ENCODE measurements at regions not wholly inside any gene's neighbourhood (a gene's known extent, or its start where the extent isn't known, plus 50 kb on each side); places are given as distances from the start of the nearest gene placed in this dataset.

DNA sequence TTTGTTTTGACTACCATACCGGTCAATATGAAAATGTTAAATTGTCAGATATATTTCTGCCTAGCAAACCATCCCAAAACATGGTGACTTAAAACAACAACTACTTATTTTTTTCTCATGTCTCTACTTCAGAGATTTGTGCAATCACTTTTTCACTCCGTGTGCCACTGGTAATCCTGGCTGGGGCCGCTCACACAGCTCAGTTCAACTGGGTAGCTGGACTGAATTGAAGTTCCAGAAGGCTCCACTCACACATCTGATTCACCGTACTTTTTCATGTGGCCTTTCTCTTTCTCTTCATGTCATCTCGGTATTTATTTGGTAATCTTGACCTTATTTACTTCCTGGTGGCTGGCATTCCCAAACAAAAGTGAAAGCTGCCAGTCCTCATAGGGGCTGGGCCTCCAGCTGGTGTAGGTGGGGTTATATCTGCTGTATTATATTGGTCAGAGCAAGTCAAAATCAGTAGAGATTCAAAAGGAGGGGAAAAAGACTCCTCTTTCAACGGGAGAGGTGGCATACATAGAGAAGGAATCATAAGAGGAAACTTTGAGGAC, 513.9 kb upstream of the NXPH2 start:
- no peak overlapping the region for H3K27ac ChIP-seq (ENCODE audit: low read depth in 1 of 2, low read length in 1 of 2)
- DNase-seq (ENCODE audit: low read depth in 6 of 9, low spot score in 9 of 9), result no peak
- H3K36me3 ChIP-seq (ENCODE audit: control insufficient read depth in 2 of 2, insufficient read depth in 2 of 2, low read length in 1 of 2), result no peaks in the 10 kb centered on the region
- WGBS, result 88% methylated on average over 6 of the region's 6 CpGs
- no peaks in the 10 kb centered on the region for H3K4me1 ChIP-seq (ENCODE audit: control insufficient read depth in 2 of 2, insufficient read depth in 2 of 2, low read length in 2 of 2)
- no peaks in the 10 kb centered on the region for H3K27me3 ChIP-seq (ENCODE audit: control insufficient read depth in 2 of 2, insufficient read depth in 1 of 2, low read length in 1 of 2)
- no peak overlapping the region for H3K4me3 ChIP-seq (ENCODE audit: low read length in 2 of 2)
- H3K9me3 ChIP-seq (ENCODE audit: control insufficient read depth in 2 of 2, insufficient read depth in 1 of 2, low read length in 1 of 2), result no peaks in the 10 kb centered on the region

DNA sequence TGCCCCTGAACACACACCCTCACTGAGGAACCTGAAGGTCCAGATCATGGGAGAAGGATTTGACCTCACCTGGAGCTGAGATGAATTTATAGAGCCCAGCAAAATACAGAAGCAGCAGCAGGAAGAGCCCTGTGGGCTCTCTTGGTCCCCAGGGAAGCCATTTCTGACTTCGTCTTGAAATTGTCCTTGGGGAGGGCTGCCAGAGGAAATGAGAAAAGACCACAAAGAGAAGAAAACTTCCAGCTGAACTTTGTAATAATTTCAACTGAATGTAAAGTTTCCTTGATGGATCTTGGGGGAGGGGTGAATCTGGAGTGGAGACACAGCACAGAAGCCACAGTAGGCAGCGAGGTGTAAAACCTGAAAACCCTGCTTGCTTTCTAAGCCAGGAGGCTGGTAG, 500.9 kb upstream of the NXPH2 start:
- no peak overlapping the region for H3K27ac ChIP-seq (ENCODE audit: low read depth in 1 of 2, low read length in 1 of 2)
- H3K4me3 ChIP-seq (ENCODE audit: low read length in 2 of 2), result no peak overlapping the region
- no peaks in the 10 kb centered on the region for H3K4me1 ChIP-seq (ENCODE audit: control insufficient read depth in 2 of 2, insufficient read depth in 2 of 2, low read length in 2 of 2)
- 62% methylated on average over 2 of the region's 2 CpGs for WGBS
- H3K9me3 ChIP-seq (ENCODE audit: control insufficient read depth in 2 of 2, insufficient read depth in 1 of 2, low read length in 1 of 2), result no peaks in the 10 kb centered on the region
- no peak for DNase-seq (ENCODE audit: low read depth in 6 of 9, low spot score in 9 of 9)
- H3K27me3 ChIP-seq (ENCODE audit: control insufficient read depth in 2 of 2, insufficient read depth in 1 of 2, low read length in 1 of 2), result no peaks in the 10 kb centered on the region
- H3K36me3 ChIP-seq (ENCODE audit: control insufficient read depth in 2 of 2, insufficient read depth in 2 of 2, low read length in 1 of 2), result no peaks in the 10 kb centered on the region

DNA sequence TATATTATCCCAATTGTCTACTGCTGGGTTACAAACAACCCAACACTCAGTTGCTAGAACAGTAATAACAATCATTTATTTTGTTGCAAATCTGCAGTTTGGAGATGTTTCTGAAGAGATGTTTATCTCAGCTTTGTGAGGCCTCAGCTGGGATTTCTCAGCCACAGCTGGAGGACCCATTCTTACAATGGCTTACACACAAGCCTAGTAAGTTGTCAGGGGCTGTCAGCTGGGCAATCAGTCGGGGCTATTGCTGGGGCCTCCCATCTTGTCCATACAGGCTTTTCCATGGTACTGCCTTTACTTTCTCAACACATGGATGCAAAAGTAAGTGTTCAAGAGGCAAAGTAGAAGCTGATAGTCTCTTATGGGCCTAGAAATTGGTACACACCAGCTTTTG, 491.7 kb upstream of the NXPH2 start:
- H3K9me3 ChIP-seq (ENCODE audit: control insufficient read depth in 2 of 2, insufficient read depth in 1 of 2, low read length in 1 of 2), result no peaks in the 10 kb centered on the region
- H3K4me3 ChIP-seq (ENCODE audit: low read length in 2 of 2), result no peak overlapping the region
- H3K4me1 ChIP-seq (ENCODE audit: control insufficient read depth in 2 of 2, insufficient read depth in 2 of 2, low read length in 2 of 2), result no peaks in the 10 kb centered on the region
- no peaks in the 10 kb centered on the region for H3K36me3 ChIP-seq (ENCODE audit: control insufficient read depth in 2 of 2, insufficient read depth in 2 of 2, low read length in 1 of 2)
- DNase-seq (ENCODE audit: low read depth in 6 of 9, low spot score in 9 of 9), result no peak
- H3K27ac ChIP-seq (ENCODE audit: low read depth in 1 of 2, low read length in 1 of 2), result no peak overlapping the region
- no peaks in the 10 kb centered on the region for H3K27me3 ChIP-seq (ENCODE audit: control insufficient read depth in 2 of 2, insufficient read depth in 1 of 2, low read length in 1 of 2)
- WGBS, result 60% methylated on average over 1 of the region's 1 CpG

DNA sequence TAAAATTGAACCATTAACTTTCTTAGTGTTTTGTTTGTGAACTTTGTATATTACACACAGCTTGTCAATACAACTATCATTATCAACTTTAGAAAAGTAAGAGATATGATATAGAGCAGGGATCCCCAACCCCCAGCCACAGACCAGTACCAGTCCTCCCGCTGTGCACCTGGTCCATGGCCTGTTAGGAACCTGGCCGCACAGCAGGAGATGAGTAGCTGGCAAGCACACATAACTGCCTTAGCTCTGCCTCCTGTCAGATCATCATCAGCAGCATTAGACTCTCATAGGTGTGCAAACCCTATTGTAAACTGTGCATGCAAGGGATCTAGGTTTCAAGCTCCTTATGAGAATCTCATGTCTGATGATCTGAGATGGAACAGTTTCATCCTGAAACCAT, 491.0 kb upstream of the NXPH2 start:
- H3K9me3 ChIP-seq (ENCODE audit: control insufficient read depth in 2 of 2, insufficient read depth in 1 of 2, low read length in 1 of 2), result no peaks in the 10 kb centered on the region
- WGBS, result 97% methylated on average over 2 of the region's 2 CpGs
- H3K27ac ChIP-seq (ENCODE audit: low read depth in 1 of 2, low read length in 1 of 2), result no peak overlapping the region
- H3K4me3 ChIP-seq (ENCODE audit: low read length in 2 of 2), result no peak overlapping the region
- no peaks in the 10 kb centered on the region for H3K36me3 ChIP-seq (ENCODE audit: control insufficient read depth in 2 of 2, insufficient read depth in 2 of 2, low read length in 1 of 2)
- H3K27me3 ChIP-seq (ENCODE audit: control insufficient read depth in 2 of 2, insufficient read depth in 1 of 2, low read length in 1 of 2), result no peaks in the 10 kb centered on the region
- no peak for DNase-seq (ENCODE audit: low read depth in 6 of 9, low spot score in 9 of 9)
- no peaks in the 10 kb centered on the region for H3K4me1 ChIP-seq (ENCODE audit: control insufficient read depth in 2 of 2, insufficient read depth in 2 of 2, low read length in 2 of 2)

DNA sequence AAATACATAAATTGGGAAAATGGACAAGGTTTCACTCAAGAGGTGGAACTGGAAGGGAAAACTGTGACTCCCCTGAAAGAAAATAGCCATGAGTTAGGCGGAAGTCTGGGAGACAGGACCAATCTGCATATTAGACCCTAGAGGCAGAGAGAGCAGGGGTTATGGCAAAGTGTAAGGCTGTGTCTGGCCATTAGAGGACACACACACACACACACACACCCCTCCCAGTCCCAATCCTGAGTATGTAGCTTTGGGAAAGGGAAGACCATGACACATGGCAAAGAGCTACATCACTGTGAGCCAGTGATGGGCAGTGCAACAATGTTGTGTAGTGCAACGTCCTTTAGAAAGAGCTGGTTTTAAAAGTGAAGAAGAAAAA, 479.9 kb upstream of the NXPH2 start:
- 86% methylated on average over 2 of the region's 2 CpGs for WGBS
- H3K27me3 ChIP-seq (ENCODE audit: control insufficient read depth in 2 of 2, insufficient read depth in 1 of 2, low read length in 1 of 2), result no peaks in the 10 kb centered on the region

DNA sequence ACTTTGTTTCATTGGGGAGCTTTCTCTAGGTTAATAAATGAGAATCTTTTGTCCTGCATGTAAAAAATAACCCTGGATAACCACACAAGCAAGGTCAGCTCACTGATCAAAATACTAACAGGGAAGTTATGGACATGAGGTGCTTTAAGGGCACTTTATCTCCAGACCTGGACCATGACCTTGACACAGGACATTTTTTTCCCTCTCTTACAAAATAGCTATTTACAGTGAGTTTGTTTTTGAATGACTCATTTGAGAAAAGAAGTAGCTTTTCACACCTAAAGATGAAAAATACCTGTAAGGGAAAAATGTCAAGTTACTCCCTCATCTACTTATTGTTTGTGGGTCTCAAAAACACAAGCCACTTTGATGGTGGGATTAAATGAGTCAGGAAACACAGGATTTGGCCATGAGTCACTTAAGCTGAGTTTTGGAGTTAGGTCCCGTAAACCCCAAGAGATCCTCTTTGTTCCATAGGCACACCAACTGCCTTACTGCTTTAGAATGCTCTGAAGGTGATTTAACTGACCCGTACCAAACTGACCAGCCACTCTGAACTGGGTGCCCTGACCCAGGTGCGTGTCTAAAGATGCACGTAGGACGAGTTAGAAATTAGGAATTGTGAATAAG, 479.3 kb upstream of the NXPH2 start:
- Histone ChIP-seq H3K36me3 (ENCODE audit: control insufficient read depth in 2 of 2, insufficient read depth in 2 of 2, low read length in 1 of 2) (no peaks in the 10 kb centered on the region), H3K9me3 (ENCODE audit: control insufficient read depth in 2 of 2, insufficient read depth in 1 of 2, low read length in 1 of 2) (no peaks in the 10 kb centered on the region), H3K27ac (ENCODE audit: low read depth in 1 of 2, low read length in 1 of 2) (no peak overlapping the region), H3K4me3 (ENCODE audit: low read length in 2 of 2) (no peak overlapping the region), H3K4me1 (ENCODE audit: control insufficient read depth in 2 of 2, insufficient read depth in 2 of 2, low read length in 2 of 2) (no peaks in the 10 kb centered on the region), H3K27me3 (ENCODE audit: control insufficient read depth in 2 of 2, insufficient read depth in 1 of 2, low read length in 1 of 2) (no peaks in the 10 kb centered on the region)
- 92% methylated on average over 5 of the region's 5 CpGs for WGBS
- DNase-seq (ENCODE audit: low read depth in 6 of 9, low spot score in 9 of 9), result no peak

More for the DNA sequence above, 479.9 kb upstream of the NXPH2 start:
- H3K27ac ChIP-seq (ENCODE audit: low read depth in 1 of 2, low read length in 1 of 2), result no peak overlapping the region
- H3K4me1 ChIP-seq (ENCODE audit: control insufficient read depth in 2 of 2, insufficient read depth in 2 of 2, low read length in 2 of 2), result no peaks in the 10 kb centered on the region
- no peak overlapping the region for H3K4me3 ChIP-seq (ENCODE audit: low read length in 2 of 2)
- no peaks in the 10 kb centered on the region for H3K9me3 ChIP-seq (ENCODE audit: control insufficient read depth in 2 of 2, insufficient read depth in 1 of 2, low read length in 1 of 2)
- no peak for DNase-seq (ENCODE audit: low read depth in 6 of 9, low spot score in 9 of 9)
- H3K36me3 ChIP-seq (ENCODE audit: control insufficient read depth in 2 of 2, insufficient read depth in 2 of 2, low read length in 1 of 2), result no peaks in the 10 kb centered on the region

DNA sequence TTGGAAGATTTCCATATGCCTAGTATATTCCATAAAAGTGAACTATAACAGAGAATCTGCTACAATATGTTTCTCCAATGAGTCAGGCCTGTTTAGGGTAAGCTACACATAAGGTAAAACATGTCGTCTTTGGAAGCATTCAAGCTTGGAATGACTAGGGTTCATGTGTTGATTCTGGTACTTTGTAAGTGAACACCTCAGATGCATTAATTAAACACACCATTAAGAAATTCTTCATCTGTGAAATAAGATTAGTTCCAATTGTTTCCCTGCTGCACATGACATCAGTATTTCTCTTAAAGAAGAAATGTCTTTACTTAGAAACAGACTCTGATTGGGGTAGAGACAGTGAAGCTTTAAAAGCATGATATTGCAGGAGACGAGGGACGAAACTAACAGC, 461.1 kb upstream of the NXPH2 start:
- 93% methylated on average over 3 of the region's 3 CpGs for WGBS
- no peak for DNase-seq (ENCODE audit: low read depth in 6 of 9, low spot score in 9 of 9)

DNA sequence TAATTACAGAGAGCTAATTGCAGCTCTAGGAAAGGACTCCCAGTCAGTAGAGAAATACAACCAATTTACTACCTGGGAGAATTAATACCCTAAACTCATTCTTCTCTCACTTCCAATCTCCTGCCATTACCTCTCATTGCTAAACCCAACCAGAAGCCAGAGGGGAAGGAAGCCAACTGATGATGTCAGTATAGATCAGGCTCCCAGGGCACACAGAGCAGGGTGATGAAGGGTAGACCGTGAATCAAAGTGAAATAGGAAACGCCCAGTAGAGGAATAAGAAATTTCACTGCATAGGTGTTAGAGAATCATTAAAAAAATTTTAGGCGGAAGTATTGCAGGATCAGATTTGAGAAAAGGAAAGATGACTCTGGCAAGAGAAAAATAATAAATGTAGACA, 456.8 kb upstream of the NXPH2 start:
- Histone ChIP-seq H3K9me3 (ENCODE audit: control insufficient read depth in 2 of 2, insufficient read depth in 1 of 2, low read length in 1 of 2) (no peaks in the 10 kb centered on the region), H3K27ac (ENCODE audit: low read depth in 1 of 2, low read length in 1 of 2) (no peak overlapping the region), H3K4me3 (ENCODE audit: low read length in 2 of 2) (no peak overlapping the region), H3K36me3 (ENCODE audit: control insufficient read depth in 2 of 2, insufficient read depth in 2 of 2, low read length in 1 of 2) (no peaks in the 10 kb centered on the region), H3K4me1 (ENCODE audit: control insufficient read depth in 2 of 2, insufficient read depth in 2 of 2, low read length in 2 of 2) (no peaks in the 10 kb centered on the region), H3K27me3 (ENCODE audit: control insufficient read depth in 2 of 2, insufficient read depth in 1 of 2, low read length in 1 of 2) (no peaks in the 10 kb centered on the region)
- WGBS, result 93% methylated on average over 3 of the region's 3 CpGs
- no peak for DNase-seq (ENCODE audit: low read depth in 6 of 9, low spot score in 9 of 9)

More for the DNA sequence above, 461.1 kb upstream of the NXPH2 start:
- H3K27me3 ChIP-seq (ENCODE audit: control insufficient read depth in 2 of 2, insufficient read depth in 1 of 2, low read length in 1 of 2), result no peaks in the 10 kb centered on the region
- H3K4me3 ChIP-seq (ENCODE audit: low read length in 2 of 2), result no peak overlapping the region
- H3K9me3 ChIP-seq (ENCODE audit: control insufficient read depth in 2 of 2, insufficient read depth in 1 of 2, low read length in 1 of 2), result no peaks in the 10 kb centered on the region
- no peak overlapping the region for H3K27ac ChIP-seq (ENCODE audit: low read depth in 1 of 2, low read length in 1 of 2)
- H3K4me1 ChIP-seq (ENCODE audit: control insufficient read depth in 2 of 2, insufficient read depth in 2 of 2, low read length in 2 of 2), result no peaks in the 10 kb centered on the region
- no peaks in the 10 kb centered on the region for H3K36me3 ChIP-seq (ENCODE audit: control insufficient read depth in 2 of 2, insufficient read depth in 2 of 2, low read length in 1 of 2)

DNA sequence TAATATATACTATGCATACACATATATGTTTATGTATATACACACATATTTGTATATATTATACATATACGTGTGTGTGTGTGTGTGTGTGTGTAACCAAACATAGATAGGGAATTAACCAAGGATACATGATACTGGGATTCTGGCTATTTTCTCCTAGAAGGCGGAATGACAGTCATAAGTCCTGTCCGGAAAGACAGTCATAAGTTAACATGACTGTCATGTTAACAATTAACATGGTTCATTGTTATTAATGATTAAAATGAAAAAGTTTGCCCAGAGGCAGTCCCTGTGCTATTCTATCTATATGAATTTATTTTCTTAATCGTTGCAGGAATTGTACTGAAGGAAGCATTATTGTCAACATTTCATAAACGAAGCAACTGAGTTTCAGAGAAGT, 450.7 kb upstream of the NXPH2 start:
- no peak for DNase-seq (ENCODE audit: low read depth in 6 of 9, low spot score in 9 of 9)
- no peaks in the 10 kb centered on the region for H3K4me1 ChIP-seq (ENCODE audit: control insufficient read depth in 2 of 2, insufficient read depth in 2 of 2, low read length in 2 of 2)
- no peak overlapping the region for H3K27ac ChIP-seq (ENCODE audit: low read depth in 1 of 2, low read length in 1 of 2)
- WGBS, result 81% methylated on average over 5 of the region's 5 CpGs
- no peaks in the 10 kb centered on the region for H3K9me3 ChIP-seq (ENCODE audit: control insufficient read depth in 2 of 2, insufficient read depth in 1 of 2, low read length in 1 of 2)
- H3K4me3 ChIP-seq (ENCODE audit: low read length in 2 of 2), result no peak overlapping the region
- no peaks in the 10 kb centered on the region for H3K36me3 ChIP-seq (ENCODE audit: control insufficient read depth in 2 of 2, insufficient read depth in 2 of 2, low read length in 1 of 2)
- H3K27me3 ChIP-seq (ENCODE audit: control insufficient read depth in 2 of 2, insufficient read depth in 1 of 2, low read length in 1 of 2), result no peaks in the 10 kb centered on the region

All from thymus (tissue), 11 donors.